HEK293 (cell line): ENCODE measurements at regions not wholly inside any gene's neighbourhood (a gene's known extent, or its start where the extent isn't known, plus 50 kb on each side); places are given as distances from the start of the nearest gene placed in this dataset.

Source experiments
- MZF1 ChIP-seq: fragments of 450-650 bp; formaldehyde crosslinking; IDR thresholded peaks from 2 replicates; pipeline ENCODE4 v1.5.1; 2017; ENCODE audit warnings: missing biosample characterization, missing genetic modification characterization, borderline replicate concordance
- ZFP3 ChIP-seq: fragments of 450-650 bp; formaldehyde crosslinking; IDR thresholded peaks from 2 replicates; pipeline ENCODE4 v1.5.1; 2016; ENCODE audit warnings: low read depth, missing biosample characterization, missing genetic modification characterization
- ZNF2 ChIP-seq: fragments of 450-650 bp; formaldehyde crosslinking; IDR thresholded peaks from 2 replicates; pipeline ENCODE4 v1.5.1; 2016; ENCODE audit warnings: missing biosample characterization, missing genetic modification characterization
- ZNF23 ChIP-seq: fragments of 450-650 bp; formaldehyde crosslinking; IDR thresholded peaks from 2 replicates; pipeline ENCODE4 v1.5.1; 2016; ENCODE audit warnings: missing biosample characterization, missing genetic modification characterization, borderline replicate concordance
- ZNF521 ChIP-seq: fragments of 450-650 bp; formaldehyde crosslinking; IDR thresholded peaks from 2 replicates; pipeline ENCODE4 v1.5.1; 2017; ENCODE audit warnings: missing biosample characterization, mild to moderate bottlenecking, missing genetic modification characterization
- ZNF768 ChIP-seq: fragments of 450-650 bp; formaldehyde crosslinking; IDR thresholded peaks from 2 replicates; pipeline ENCODE4 v1.5.1; 2018; ENCODE audit warnings: missing biosample characterization, mild to moderate bottlenecking, missing genetic modification characterization
- TF ChIP-seq, protein P1 (sequence below): fragments of 450-650 bp; formaldehyde crosslinking; IDR thresholded peaks from 2 replicates; pipeline ENCODE4 v1.5.1; 2016; ENCODE audit warnings: missing biosample characterization, missing genetic modification characterization
- TF ChIP-seq, protein P2 (sequence below): fragments of 450-650 bp; formaldehyde crosslinking; IDR thresholded peaks from 2 replicates; pipeline ENCODE4 v1.5.1; 2016; ENCODE audit warnings: missing biosample characterization, missing genetic modification characterization, low read depth
- TF ChIP-seq, protein P3 (sequence below): fragments of 450-650 bp; formaldehyde crosslinking; IDR thresholded peaks from 2 replicates; pipeline ENCODE4 v1.5.1; 2016; ENCODE audit warnings: missing biosample characterization, missing genetic modification characterization

DNA sequence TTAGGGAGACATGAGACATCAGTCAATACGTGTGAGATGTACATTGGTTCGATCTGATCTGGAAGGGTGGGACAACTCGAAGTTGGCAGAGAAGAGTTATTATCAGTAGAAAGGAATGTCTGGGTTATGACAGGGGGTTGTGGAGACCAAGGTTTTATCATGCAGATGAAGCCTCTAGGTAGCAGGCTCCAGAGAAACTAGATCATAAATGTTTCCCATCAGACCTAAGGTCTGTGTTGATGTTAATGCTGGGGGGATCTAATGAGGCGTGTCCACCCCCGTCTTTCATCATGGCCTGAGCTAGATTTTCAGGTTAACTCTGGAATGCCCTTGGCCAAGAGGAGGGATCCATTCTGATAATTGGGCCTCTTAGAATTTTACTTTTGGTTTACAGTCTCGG, 187.0 kb upstream of the KL start:
- TF ChIP-seq, protein P1, sequence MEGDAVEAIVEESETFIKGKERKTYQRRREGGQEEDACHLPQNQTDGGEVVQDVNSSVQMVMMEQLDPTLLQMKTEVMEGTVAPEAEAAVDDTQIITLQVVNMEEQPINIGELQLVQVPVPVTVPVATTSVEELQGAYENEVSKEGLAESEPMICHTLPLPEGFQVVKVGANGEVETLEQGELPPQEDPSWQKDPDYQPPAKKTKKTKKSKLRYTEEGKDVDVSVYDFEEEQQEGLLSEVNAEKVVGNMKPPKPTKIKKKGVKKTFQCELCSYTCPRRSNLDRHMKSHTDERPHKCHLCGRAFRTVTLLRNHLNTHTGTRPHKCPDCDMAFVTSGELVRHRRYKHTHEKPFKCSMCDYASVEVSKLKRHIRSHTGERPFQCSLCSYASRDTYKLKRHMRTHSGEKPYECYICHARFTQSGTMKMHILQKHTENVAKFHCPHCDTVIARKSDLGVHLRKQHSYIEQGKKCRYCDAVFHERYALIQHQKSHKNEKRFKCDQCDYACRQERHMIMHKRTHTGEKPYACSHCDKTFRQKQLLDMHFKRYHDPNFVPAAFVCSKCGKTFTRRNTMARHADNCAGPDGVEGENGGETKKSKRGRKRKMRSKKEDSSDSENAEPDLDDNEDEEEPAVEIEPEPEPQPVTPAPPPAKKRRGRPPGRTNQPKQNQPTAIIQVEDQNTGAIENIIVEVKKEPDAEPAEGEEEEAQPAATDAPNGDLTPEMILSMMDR (tag by site-specific recombination): no peak
- TF ChIP-seq ZNF768 (no peak), ZNF2 (tag by site-specific recombination) (no peak), MZF1 (tag by site-specific recombination) (no peak), ZNF23 (tag by site-specific recombination) (no peak), ZNF521 (tag by site-specific recombination) (no peak), ZFP3 (tag by site-specific recombination) (no peak)
- TF ChIP-seq, protein P2, sequence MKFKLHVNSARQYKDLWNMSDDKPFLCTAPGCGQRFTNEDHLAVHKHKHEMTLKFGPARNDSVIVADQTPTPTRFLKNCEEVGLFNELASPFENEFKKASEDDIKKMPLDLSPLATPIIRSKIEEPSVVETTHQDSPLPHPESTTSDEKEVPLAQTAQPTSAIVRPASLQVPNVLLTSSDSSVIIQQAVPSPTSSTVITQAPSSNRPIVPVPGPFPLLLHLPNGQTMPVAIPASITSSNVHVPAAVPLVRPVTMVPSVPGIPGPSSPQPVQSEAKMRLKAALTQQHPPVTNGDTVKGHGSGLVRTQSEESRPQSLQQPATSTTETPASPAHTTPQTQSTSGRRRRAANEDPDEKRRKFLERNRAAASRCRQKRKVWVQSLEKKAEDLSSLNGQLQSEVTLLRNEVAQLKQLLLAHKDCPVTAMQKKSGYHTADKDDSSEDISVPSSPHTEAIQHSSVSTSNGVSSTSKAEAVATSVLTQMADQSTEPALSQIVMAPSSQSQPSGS (tag by site-specific recombination): no peak
- TF ChIP-seq, protein P3, sequence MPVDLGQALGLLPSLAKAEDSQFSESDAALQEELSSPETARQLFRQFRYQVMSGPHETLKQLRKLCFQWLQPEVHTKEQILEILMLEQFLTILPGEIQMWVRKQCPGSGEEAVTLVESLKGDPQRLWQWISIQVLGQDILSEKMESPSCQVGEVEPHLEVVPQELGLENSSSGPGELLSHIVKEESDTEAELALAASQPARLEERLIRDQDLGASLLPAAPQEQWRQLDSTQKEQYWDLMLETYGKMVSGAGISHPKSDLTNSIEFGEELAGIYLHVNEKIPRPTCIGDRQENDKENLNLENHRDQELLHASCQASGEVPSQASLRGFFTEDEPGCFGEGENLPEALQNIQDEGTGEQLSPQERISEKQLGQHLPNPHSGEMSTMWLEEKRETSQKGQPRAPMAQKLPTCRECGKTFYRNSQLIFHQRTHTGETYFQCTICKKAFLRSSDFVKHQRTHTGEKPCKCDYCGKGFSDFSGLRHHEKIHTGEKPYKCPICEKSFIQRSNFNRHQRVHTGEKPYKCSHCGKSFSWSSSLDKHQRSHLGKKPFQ (tag by site-specific recombination): no peak
